PC-9 (cell line): ENCODE measurements at regions not wholly inside any gene's neighbourhood (a gene's known extent, or its start where the extent isn't known, plus 50 kb on each side); places are given as distances from the start of the nearest gene placed in this dataset.

Experiments used
- BruUV-seq: library from RNA; stranded (reverse); fragments of 400-500 nt; replicated peaks from 2 replicates; lab custom pipeline; 2021; lab: Mats Ljungman, UMichigan
- CTCF ChIA-PET: fragments of 300-600 bp; sonication (Branson Sonifier 250); formaldehyde crosslinking; loops from one replicate; lab custom pipeline; 2022; ENCODE audit warnings: antibody characterized with exemption; lab: Charles Lee
- POLR2A ChIA-PET: fragments of 300-600 bp; sonication (Branson Sonifier 250); formaldehyde crosslinking; loops from one replicate; lab custom pipeline; 2022; ENCODE audit warnings: antibody characterized with exemption; ENCODE audit not compliant: unreplicated experiment; lab: Charles Lee
- DNase-seq, 2 experiments: peaks; one replicate each; pipeline versions ENCODE4 v3.0.0 to v3.0.0-alpha.2; 2015 to 2022; ENCODE audit warnings: mixed read lengths in 1 of 2
- H2AFZ ChIP-seq: fragments of 200-600 bp; sonication (generic); 2 replicates; pipeline ENCODE4 v1.8.1; 2017; ENCODE audit warnings: antibody characterized with exemption
- H3F3A ChIP-seq: fragments of 200-600 bp; sonication (generic); 2 replicates; pipeline ENCODE4 v1.8.1; 2017; ENCODE audit warnings: antibody characterized with exemption, mild to moderate bottlenecking, low read depth; ENCODE audit not compliant: insufficient read depth
- H3K27ac ChIP-seq: fragments of 200-600 bp; sonication (generic); 2 replicates; pipeline ENCODE4 v1.6.1; 2016; ENCODE audit warnings: mixed run types
- H3K27me3 ChIP-seq: fragments of 200-600 bp; sonication (generic); 2 replicates; pipeline ENCODE4 v1.6.1; 2016; ENCODE audit warnings: low read depth, mixed run types; ENCODE audit not compliant: insufficient read depth
- H3K36me3 ChIP-seq: fragments of 200-600 bp; sonication (generic); 2 replicates; pipeline ENCODE4 v1.6.1; 2016; ENCODE audit warnings: low read depth, mixed run types
- H3K4me1 ChIP-seq: fragments of 200-600 bp; sonication (generic); replicated peaks from 2 replicates; pipeline ENCODE4 v1.6.1; 2016; ENCODE audit warnings: mixed run types; ENCODE audit not compliant: insufficient read depth
- H3K4me2 ChIP-seq: fragments of 200-600 bp; sonication (generic); 2 replicates; pipeline ENCODE4 v1.6.1; 2017; ENCODE audit warnings: mixed run types
- H3K4me3 ChIP-seq: fragments of 200-600 bp; sonication (generic); 2 replicates; pipeline ENCODE4 v1.6.1; 2016; ENCODE audit warnings: mixed run types
- H3K79me2 ChIP-seq: fragments of 200-600 bp; sonication (generic); 2 replicates; pipeline ENCODE4 v1.6.1; 2017; ENCODE audit warnings: low read depth, mixed run types
- H3K9me2 ChIP-seq: fragments of 200-600 bp; sonication (generic); 2 replicates; pipeline ENCODE4 v1.8.1; 2017; ENCODE audit warnings: mild to moderate bottlenecking; ENCODE audit not compliant: insufficient read depth
- H3K9me3 ChIP-seq: fragments of 200-600 bp; sonication (generic); 2 replicates; pipeline ENCODE4 v1.8.1; 2016; ENCODE audit warnings: low read depth; ENCODE audit not compliant: insufficient read depth
- H4K20me1 ChIP-seq: fragments of 200-600 bp; sonication (generic); 2 replicates; pipeline ENCODE4 v1.8.1; 2017; ENCODE audit not compliant: insufficient read depth
- EZH2 ChIP-seq: fragments of 200-600 bp; sonication (generic); IDR thresholded peaks from 2 replicates; pipeline ENCODE4 v1.8.0; 2017; ENCODE audit warnings: antibody characterized with exemption, low read depth
- intact Hi-C: fragments of 100-400 bp; cut with micrococcal nuclease; formaldehyde crosslinking; loops from one replicate; pipeline ENCODE4 v1.10.0; 2022; ENCODE audit not compliant: unreplicated experiment
- TF ChIP-seq, protein P1 (sequence below): fragments of 200-600 bp; sonication (generic); conservative IDR thresholded peaks from 2 replicates; pipeline ENCODE4 v1.6.1; 2017; ENCODE audit warnings: mixed run types, antibody characterized with exemption, mild to moderate bottlenecking, moderate library complexity

DNA sequence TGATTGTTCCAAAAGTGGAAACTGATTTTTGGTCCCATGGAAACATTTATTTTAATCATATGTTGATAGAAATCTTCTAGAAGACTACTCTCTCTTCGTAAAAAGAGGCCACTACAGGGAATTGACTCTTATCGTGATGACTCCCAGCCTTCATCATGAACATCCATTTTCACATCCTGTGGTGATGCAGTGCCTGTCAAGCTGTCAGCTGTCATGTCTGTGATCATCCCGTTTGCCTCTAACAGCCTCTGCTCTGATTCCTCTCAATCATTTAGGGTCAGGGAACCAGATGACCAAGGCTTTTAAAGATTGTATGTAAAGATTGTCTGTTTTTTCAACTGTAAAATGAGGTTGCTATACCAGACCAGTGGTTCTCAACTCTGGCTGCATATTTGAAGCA is 419.0 kb upstream of the MGAT4C start:
- Histone ChIP-seq H3K4me3 (no peak overlapping the region), H3K27me3 (no peaks in the 10 kb centered on the region), H3K9me2 (peaks cover 4% of the 10 kb centered on the region; the same call in 1 of the 2 replicates), H2AFZ (no peak overlapping the region), H3K27ac (no peak overlapping the region), H3K4me2 (no peak overlapping the region), H3K9me3 (0 out of 2 replicates have a peak, but pooled peaks cover 4% of the 10 kb centered on the region), H3F3A (no peaks in the 10 kb centered on the region), H3K36me3 (no peaks in the 10 kb centered on the region), H3K4me1 (no peaks in the 10 kb centered on the region), H4K20me1 (no peaks in the 10 kb centered on the region), H3K79me2 (no peaks in the 10 kb centered on the region)
- TF ChIP-seq EZH2 = no peak
- TF ChIP-seq, protein P1, sequence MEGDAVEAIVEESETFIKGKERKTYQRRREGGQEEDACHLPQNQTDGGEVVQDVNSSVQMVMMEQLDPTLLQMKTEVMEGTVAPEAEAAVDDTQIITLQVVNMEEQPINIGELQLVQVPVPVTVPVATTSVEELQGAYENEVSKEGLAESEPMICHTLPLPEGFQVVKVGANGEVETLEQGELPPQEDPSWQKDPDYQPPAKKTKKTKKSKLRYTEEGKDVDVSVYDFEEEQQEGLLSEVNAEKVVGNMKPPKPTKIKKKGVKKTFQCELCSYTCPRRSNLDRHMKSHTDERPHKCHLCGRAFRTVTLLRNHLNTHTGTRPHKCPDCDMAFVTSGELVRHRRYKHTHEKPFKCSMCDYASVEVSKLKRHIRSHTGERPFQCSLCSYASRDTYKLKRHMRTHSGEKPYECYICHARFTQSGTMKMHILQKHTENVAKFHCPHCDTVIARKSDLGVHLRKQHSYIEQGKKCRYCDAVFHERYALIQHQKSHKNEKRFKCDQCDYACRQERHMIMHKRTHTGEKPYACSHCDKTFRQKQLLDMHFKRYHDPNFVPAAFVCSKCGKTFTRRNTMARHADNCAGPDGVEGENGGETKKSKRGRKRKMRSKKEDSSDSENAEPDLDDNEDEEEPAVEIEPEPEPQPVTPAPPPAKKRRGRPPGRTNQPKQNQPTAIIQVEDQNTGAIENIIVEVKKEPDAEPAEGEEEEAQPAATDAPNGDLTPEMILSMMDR = no peak
- no peak for DNase-seq
- ChIA-PET POLR2A (no interaction called here), CTCF (no interaction called here)
- no TSS peak for BruUV-seq
- intact Hi-C loops = no loop called here

DNA sequence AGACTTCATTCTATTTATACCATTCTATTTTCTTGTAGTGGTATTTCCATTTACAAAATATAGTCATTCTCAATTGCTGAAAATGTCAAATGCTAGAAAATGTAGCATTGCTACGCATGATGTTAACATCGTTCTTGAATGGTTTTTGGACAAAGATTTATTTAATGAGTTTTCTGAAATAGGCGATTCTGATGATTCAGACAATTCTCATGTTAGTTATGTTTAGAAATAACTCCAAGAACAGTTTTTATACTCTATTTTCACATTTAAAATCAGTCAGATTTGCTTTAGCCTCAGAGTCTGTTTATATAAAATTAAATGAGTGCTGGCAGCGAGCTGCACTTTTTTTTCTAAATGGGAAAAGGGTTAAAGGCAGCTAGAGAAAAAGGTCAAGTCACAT is 414.8 kb upstream of the MGAT4C start:
- no TSS peak for BruUV-seq

DNA sequence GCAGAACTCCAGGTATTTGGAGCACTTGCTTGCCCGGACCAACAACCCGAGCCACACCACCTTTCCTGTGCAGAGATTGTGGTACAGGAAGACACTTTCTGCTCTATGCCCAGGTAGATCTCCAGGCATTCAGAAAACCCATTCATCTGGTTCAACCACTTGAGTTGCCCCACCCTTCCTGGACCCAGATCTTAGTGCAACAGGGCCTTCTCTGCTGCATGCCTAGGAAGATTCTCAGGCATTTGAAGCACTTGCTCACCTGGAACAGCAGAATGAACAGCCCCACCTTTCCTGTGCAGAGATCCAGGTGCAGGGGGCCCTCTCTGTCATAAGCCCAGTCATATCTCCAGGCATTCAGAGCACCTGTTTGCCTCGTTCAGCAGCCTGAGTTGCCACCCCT is 412.8 kb upstream of the MGAT4C start:
- Histone ChIP-seq H3F3A (no peaks in the 10 kb centered on the region), H4K20me1 (no peaks in the 10 kb centered on the region), H3K9me3 (no peaks in the 10 kb centered on the region), H3K4me2 (peak overlapping the region; percentile 50), H3K9me2 (peaks cover 4% of the 10 kb centered on the region; the same call in 1 of the 2 replicates), H2AFZ (no peak overlapping the region; the same call in 1 of the 2 replicates), H3K36me3 (no peaks in the 10 kb centered on the region), H3K4me3 (no peak overlapping the region), H3K27ac (0 out of 2 replicates have a peak overlapping the region, but pooled peaks have one; percentile 22), H3K79me2 (no peaks in the 10 kb centered on the region), H3K4me1 (peaks cover 15% of the 10 kb centered on the region), H3K27me3 (no peaks in the 10 kb centered on the region)
- POLR2A ChIA-PET = no interaction called here
- CTCF ChIA-PET = no interaction called here
- no TSS peak for BruUV-seq
- intact Hi-C loops = loop anchor here (1.0 to 10.0 kb wide), 2 partner anchors 43 to 404 kb away; no protein-coding TSS in a partner anchor
- TF ChIP-seq, protein P1 = no peak
- no peak for TF ChIP-seq EZH2
- peak; percentile 76 to 77 for DNase-seq

More for the DNA sequence above, 414.8 kb upstream of the MGAT4C start:
- Histone ChIP-seq H3F3A (no peaks in the 10 kb centered on the region), H3K9me2 (peaks cover 4% of the 10 kb centered on the region; the same call in 1 of the 2 replicates), H3K27me3 (no peaks in the 10 kb centered on the region), H4K20me1 (no peaks in the 10 kb centered on the region), H3K27ac (no peak overlapping the region), H3K4me1 (peaks cover 15% of the 10 kb centered on the region), H3K4me3 (no peak overlapping the region), H3K36me3 (no peaks in the 10 kb centered on the region), H3K9me3 (no peaks in the 10 kb centered on the region), H3K4me2 (no peak overlapping the region), H2AFZ (no peak overlapping the region), H3K79me2 (no peaks in the 10 kb centered on the region)
- intact Hi-C loops = loop anchor here (1.0 kb wide), 1 partner anchor 38 kb away; no protein-coding TSS in a partner anchor
- no peak for TF ChIP-seq EZH2
- TF ChIP-seq, protein P1 = no peak
- DNase-seq = no peak
- ChIA-PET CTCF (no interaction called here), POLR2A (interaction anchor here (0.8 kb wide), 1 partner anchor 261 kb away, joined by 15 read pairs; no protein-coding TSS in a partner anchor)
